UCSD-AML1 (cell line): ENCODE measurements at regions not wholly inside any gene's neighbourhood (a gene's known extent, or its start where the extent isn't known, plus 50 kb on each side); places are given as distances from the start of the nearest gene placed in this dataset.

Experiments
- DNase-seq: peaks from one replicate; lab custom pipeline; 2025; ENCODE audit not compliant: unreplicated experiment; lab: John Stamatoyannopoulos, UW

GRCh38 chr3:42013691-42014457 lies 52.0 kb upstream of the ULK4 start:
- DNase-seq = peak; percentile 46

- peak; percentile 82 for DNase-seq
These were observed 51.2 kb upstream of the ULK4 start for GRCh38 chr3:42012935-42013690.

DNA sequence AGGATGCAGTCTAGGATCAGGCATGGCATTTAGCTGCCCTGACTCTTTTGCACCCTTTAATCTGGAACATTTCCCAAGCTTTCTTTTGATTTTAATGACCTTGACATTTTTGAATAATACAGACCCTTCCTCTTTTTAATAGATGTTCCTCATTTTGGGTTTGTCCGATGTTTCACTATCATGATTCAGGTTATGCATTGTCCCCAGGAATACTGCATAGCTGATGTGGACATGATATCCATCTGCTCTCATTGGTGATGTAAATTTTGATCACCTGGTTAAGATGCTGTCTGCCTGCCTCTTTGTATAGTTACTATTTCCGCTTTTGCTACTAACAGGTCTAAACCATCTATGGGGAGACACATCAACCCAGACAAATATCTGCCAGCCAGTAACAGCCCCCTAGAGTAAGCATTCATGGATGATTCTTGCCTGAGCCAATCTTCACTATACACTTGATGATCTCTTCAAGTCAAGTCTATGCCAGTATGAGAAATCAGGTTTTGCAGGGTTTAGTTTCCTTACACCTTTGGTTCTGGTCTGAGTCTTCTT lies 50.6 kb upstream of the ULK4 start:
- no peak for DNase-seq
